IMR-90 (cell line): ENCODE measurements at regions not wholly inside any gene's neighbourhood (a gene's known extent, or its start where the extent isn't known, plus 50 kb on each side); places are given as distances from the start of the nearest gene placed in this dataset.

Source experiments
- ATAC-seq: fragments of 200-7000 bp; cut with Tn5 transposase; 2 replicates; pipeline ENCODE4 v1.9.1; 2020; ENCODE audit warnings: low read depth, mild to moderate bottlenecking, moderate library complexity
- BruUV-seq: library from RNA; stranded (reverse); fragments of 400-500 nt; replicated peaks from 2 replicates; lab custom pipeline; 2021; lab: Mats Ljungman, UMichigan
- CTCF ChIA-PET: fragments of 300-600 bp; formaldehyde crosslinking; extraction: SDS; loops from one replicate; lab custom pipeline; 2021; ENCODE audit warnings: antibody characterized with exemption; lab: Yijun Ruan, JAX
- POLR2A ChIA-PET: fragments of 300-600 bp; sonication (Branson Sonifier 250); formaldehyde crosslinking; loops from one replicate; lab custom pipeline; 2022; ENCODE audit warnings: antibody characterized with exemption; ENCODE audit not compliant: unreplicated experiment; lab: Charles Lee
- DNase-seq: peaks from one replicate; pipeline ENCODE4 v3.0.0; 2013
- H2AFZ ChIP-seq: replicated peaks from 2 replicates; pipeline ENCODE3; 2013; ENCODE audit warnings: low read length, mild to moderate bottlenecking; ENCODE audit not compliant: poor library complexity
- H2AK5ac ChIP-seq: 2 replicates; pipeline ENCODE4 v1.6.1; 2013; ENCODE audit warnings: low read depth, low read length, inconsistent platforms
- H2AK9ac ChIP-seq: replicated peaks from 2 replicates; pipeline ENCODE3; 2013; ENCODE audit warnings: mild to moderate bottlenecking, low read depth, low read length, moderate library complexity; ENCODE audit not compliant: poor library complexity
- H2BK120ac ChIP-seq: 2 replicates; pipeline ENCODE4 v1.6.1; 2013; ENCODE audit warnings: low read depth, low read length, inconsistent platforms
- H2BK15ac ChIP-seq: 3 replicates; pipeline ENCODE4 v1.6.1; 2013; ENCODE audit warnings: low read depth, low read length, inconsistent platforms
- H2BK20ac ChIP-seq: 2 replicates; pipeline ENCODE4 v1.6.1; 2013; ENCODE audit warnings: low read depth, mild to moderate bottlenecking, inconsistent platforms, low read length, moderate library complexity
- H2BK5ac ChIP-seq: 2 replicates; pipeline ENCODE4 v1.6.1; 2013; ENCODE audit warnings: mild to moderate bottlenecking, low read depth, low read length, inconsistent platforms; ENCODE audit not compliant: poor library complexity, severe bottlenecking
- H3K14ac ChIP-seq: replicated peaks from 2 replicates; pipeline ENCODE4 v1.6.1; 2013; ENCODE audit warnings: low read depth, low read length, inconsistent platforms
- H3K18ac ChIP-seq: 2 replicates; pipeline ENCODE4 v1.6.1; 2013; ENCODE audit warnings: low read depth, low read length, control low read depth
- H3K23ac ChIP-seq: 2 replicates; pipeline ENCODE4 v1.6.1; 2013; ENCODE audit warnings: low read depth, low read length, inconsistent platforms
- H3K27ac ChIP-seq: 2 replicates; pipeline ENCODE4 v1.5.1; 2013; ENCODE audit warnings: mild to moderate bottlenecking, control low read depth, low read length; ENCODE audit not compliant: insufficient read depth
- H3K27me3 ChIP-seq: 2 replicates; pipeline ENCODE4 v1.6.1; 2013; ENCODE audit warnings: low read length; ENCODE audit not compliant: control insufficient read depth, insufficient read depth
- H3K36me3 ChIP-seq: 2 replicates; pipeline ENCODE4 v1.6.1; 2013; ENCODE audit warnings: low read length, mixed read lengths; ENCODE audit not compliant: control insufficient read depth, insufficient read depth
- H3K4ac ChIP-seq: 2 replicates; pipeline ENCODE4 v1.6.1; 2013; ENCODE audit warnings: low read depth, low read length, inconsistent platforms
- H3K4me1 ChIP-seq: 2 replicates; pipeline ENCODE4 v1.6.1; 2013; ENCODE audit warnings: low read length, mixed read lengths; ENCODE audit not compliant: control insufficient read depth, insufficient read depth
- H3K4me2 ChIP-seq: 2 replicates; pipeline ENCODE4 v1.6.1; 2013; ENCODE audit warnings: low read depth, mild to moderate bottlenecking, control low read depth, low read length, moderate library complexity
- H3K4me3 ChIP-seq: 2 replicates; pipeline ENCODE4 v1.5.1; 2013; ENCODE audit warnings: low read depth, mild to moderate bottlenecking, control low read depth, low read length, moderate library complexity; ENCODE audit not compliant: insufficient read depth
- H3K56ac ChIP-seq: 2 replicates; pipeline ENCODE4 v1.6.1; 2013; ENCODE audit warnings: low read length, inconsistent platforms; ENCODE audit not compliant: insufficient read depth; ENCODE audit errors: extremely low read depth
- H3K79me1 ChIP-seq, 2 experiments: 2 replicates each; pipeline ENCODE4 v1.6.1; 2013; ENCODE audit warnings: low read length in 2 of 2, inconsistent platforms in 1 of 2, low read depth in 1 of 2
- H3K9ac ChIP-seq: 2 replicates; pipeline ENCODE4 v1.6.1; 2013; ENCODE audit warnings: low read depth, low read length, control low read depth
- H3K9me1 ChIP-seq: 2 replicates; pipeline ENCODE4 v1.6.1; 2013; ENCODE audit warnings: low read length, inconsistent platforms; ENCODE audit not compliant: insufficient read depth
- H3K9me3 ChIP-seq: 2 replicates; pipeline ENCODE4 v1.6.1; 2013; ENCODE audit warnings: low read length; ENCODE audit not compliant: control insufficient read depth, insufficient read depth
- H4K20me1 ChIP-seq: 2 replicates; pipeline ENCODE4 v1.6.1; 2013; ENCODE audit warnings: low read length, inconsistent platforms; ENCODE audit not compliant: insufficient read depth
- H4K5ac ChIP-seq: 2 replicates; pipeline ENCODE4 v1.6.1; 2013; ENCODE audit warnings: mild to moderate bottlenecking, low read depth, low read length, control low read depth
- H4K8ac ChIP-seq, 2 experiments: 2 replicates each; pipeline ENCODE4 v1.6.1; 2013; ENCODE audit warnings: low read depth in 2 of 2, low read length in 2 of 2, control low read depth in 1 of 2, inconsistent platforms in 1 of 2
- H4K91ac ChIP-seq: 2 replicates; pipeline ENCODE4 v1.6.1; 2013; ENCODE audit warnings: low read depth, low read length, inconsistent platforms; ENCODE audit not compliant: insufficient read depth
- BHLHE40 ChIP-seq: fragments of 150-350 bp; IDR thresholded peaks from 2 replicates; pipeline ENCODE4 v1.6.1; 2016; ENCODE audit warnings: mild to moderate bottlenecking, low read depth, low read length
- CEBPB ChIP-seq: IDR thresholded peaks from 2 replicates; pipeline ENCODE4 v1.6.1; 2012; ENCODE audit warnings: low read depth, low read length, improper control_type of control experiment
- CHD1 ChIP-seq: IDR thresholded peaks from 2 replicates; pipeline ENCODE4 v1.6.1; 2012; ENCODE audit warnings: low read depth, low read length, improper control_type of control experiment
- FOS ChIP-seq: fragments of 150-350 bp; IDR thresholded peaks from 2 replicates; pipeline ENCODE4 v1.6.1; 2016; ENCODE audit warnings: low read depth, low read length
- MAFK ChIP-seq: IDR thresholded peaks from 2 replicates; pipeline ENCODE4 v1.6.1; 2012; ENCODE audit warnings: low read depth, low read length, improper control_type of control experiment
- NFE2L2 ChIP-seq: fragments of 150-350 bp; IDR thresholded peaks from 2 replicates; pipeline ENCODE4 v1.6.1; 2016; ENCODE audit warnings: low read depth, mild to moderate bottlenecking, low read length
- RAD21 ChIP-seq: IDR thresholded peaks from 2 replicates; pipeline ENCODE4 v1.6.1; 2012; ENCODE audit warnings: low read length, improper control_type of control experiment
- WGBS, 2 experiments: methylation state at CpG; one replicate each; pipeline versions ENCODE4 v1.1.5 to v1.1.7; 2013; ENCODE audit warnings: missing lambda C conversion rate in 2 of 2; ENCODE audit not compliant: insufficient read length in 1 of 2; ENCODE audit errors: extremely low coverage in 2 of 2; 5-methylcytosine and 5-hydroxymethylcytosine counted together
- dilution Hi-C: fragments of 300-500 bp; cut with HindIII; formaldehyde crosslinking; loops from one replicate; pipeline ENCODE4 v1.14.3; 2018; ENCODE audit warnings: low sequenced_read_pairs; ENCODE audit not compliant: unreplicated experiment
- in situ Hi-C: fragments of 300-500 bp; cut with MboI; formaldehyde crosslinking; loops from 3 replicates; pipeline ENCODE4 v1.14.3; 2019; ENCODE audit warnings: low sequenced_read_pairs, inconsistent platforms, mixed read lengths
- intact Hi-C: fragments of 100-400 bp; cut with micrococcal nuclease; formaldehyde crosslinking; loops from 2 replicates; pipeline ENCODE4 v1.10.0; 2022
- TF ChIP-seq, protein P1 (sequence below): fragments of 150-350 bp; IDR thresholded peaks from 2 replicates; pipeline ENCODE4 v1.6.1; 2016; ENCODE audit warnings: low read depth, mild to moderate bottlenecking, low read length, moderate library complexity, borderline replicate concordance

DNA sequence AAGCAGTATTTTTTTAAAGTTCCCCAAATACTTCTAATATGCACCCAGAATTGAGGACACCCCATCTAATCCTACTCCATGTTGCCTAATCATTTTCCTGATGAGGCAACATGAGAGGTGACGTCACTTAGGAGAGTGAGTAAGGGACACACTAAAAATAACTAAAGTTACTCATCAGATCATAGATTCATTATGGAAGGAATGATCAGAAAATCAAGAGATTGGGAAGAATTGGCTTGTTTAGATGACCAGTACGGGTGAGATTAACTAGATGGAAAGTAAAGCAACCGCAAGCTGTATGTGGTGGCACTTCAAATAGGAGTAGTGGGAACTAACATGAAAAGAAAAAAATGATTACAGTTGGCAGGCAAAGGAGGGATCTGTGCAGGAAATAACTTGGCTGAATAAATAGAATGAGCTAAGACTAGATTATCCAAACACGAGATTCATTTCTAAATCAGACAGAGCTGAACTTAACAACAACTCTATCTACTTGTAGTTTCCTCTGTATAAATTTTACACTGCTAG lies 61.4 kb upstream of the CXADR start:
- Histone ChIP-seq H3K4me3 (peak overlapping the region; percentile 12; the same call in 1 of the 2 replicates), H3K4ac (no peak overlapping the region), H2BK5ac (peak overlapping the region; percentile 67), H4K8ac (peak overlapping the region in 1 of 2 experiments; percentile 24; a peak in 1 of 4 replicates), H3K23ac (no peak overlapping the region), H3K9me1 (peaks cover 5% of the 10 kb centered on the region; the same call in 1 of the 2 replicates), H3K79me1 (no peaks in the 10 kb centered on the region), H2AK5ac (no peak overlapping the region), H4K5ac (no peak overlapping the region; the same call in 1 of the 2 replicates), H3K9me3 (no peaks in the 10 kb centered on the region), H3K36me3 (no peaks in the 10 kb centered on the region), H2BK20ac (peak overlapping the region; percentile 43; the same call in 1 of the 2 replicates), H2AK9ac (no peak overlapping the region), H3K14ac (no peak overlapping the region), H3K4me1 (peaks cover 3% of the 10 kb centered on the region; the same call in 1 of the 2 replicates), H4K20me1 (no peaks in the 10 kb centered on the region; the same call in 1 of the 2 replicates), H3K18ac (peak overlapping the region; percentile 70; the same call in 1 of the 2 replicates), H3K27me3 (no peaks in the 10 kb centered on the region), H3K9ac (no peak overlapping the region), H3K4me2 (peak overlapping the region; percentile 80; the same call in 1 of the 2 replicates), H4K91ac (no peak overlapping the region), H2AFZ (no peak overlapping the region), H2BK120ac (peak overlapping the region; percentile 21; the same call in 1 of the 2 replicates), H2BK15ac (0 out of 3 replicates have a peak overlapping the region, but pooled peaks have one; percentile 44), H3K56ac (no peak overlapping the region), H3K27ac (no peak overlapping the region)
- 0% methylated on average over 2 of the region's 4 CpGs; no CpG with 5 or more reads in 1 of the 2 experiments for WGBS, 2 experiments
- intact Hi-C loops, result no loop called here
- dilution Hi-C loops, result no loop called here
- DNase-seq (peak; percentile 89), ATAC-seq (peak; percentile 17)
- peak; percentile 47; the same call in 1 of the 2 replicates for TF ChIP-seq NFE2L2
- TF ChIP-seq CHD1, result 0 out of 2 replicates have a peak, but pooled peaks have one; percentile 49
- TF ChIP-seq BHLHE40, result no peak
- peak; percentile 99 for TF ChIP-seq CEBPB
- no peak for TF ChIP-seq RAD21
- TF ChIP-seq FOS, result peak; percentile 80
- TF ChIP-seq, protein P1, sequence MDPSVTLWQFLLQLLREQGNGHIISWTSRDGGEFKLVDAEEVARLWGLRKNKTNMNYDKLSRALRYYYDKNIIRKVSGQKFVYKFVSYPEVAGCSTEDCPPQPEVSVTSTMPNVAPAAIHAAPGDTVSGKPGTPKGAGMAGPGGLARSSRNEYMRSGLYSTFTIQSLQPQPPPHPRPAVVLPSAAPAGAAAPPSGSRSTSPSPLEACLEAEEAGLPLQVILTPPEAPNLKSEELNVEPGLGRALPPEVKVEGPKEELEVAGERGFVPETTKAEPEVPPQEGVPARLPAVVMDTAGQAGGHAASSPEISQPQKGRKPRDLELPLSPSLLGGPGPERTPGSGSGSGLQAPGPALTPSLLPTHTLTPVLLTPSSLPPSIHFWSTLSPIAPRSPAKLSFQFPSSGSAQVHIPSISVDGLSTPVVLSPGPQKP, result no peak
- TF ChIP-seq MAFK, result no peak
- POLR2A ChIA-PET, result no interaction called here
- in situ Hi-C loops, result loop anchor here (25.0 kb wide), 2 partner anchors 386 to 889 kb away; no protein-coding TSS in a partner anchor
- CTCF ChIA-PET, result interaction anchor here (0.6 kb wide), 1 partner anchor 98 kb away, joined by 7 read pairs; no protein-coding TSS in a partner anchor
- BruUV-seq, result no TSS peak
